ENCODE measurements at regions not wholly inside any gene's neighbourhood (a gene's known extent, or its start where the extent isn't known, plus 50 kb on each side); places are given as distances from the start of the nearest gene placed in this dataset.

DNA sequence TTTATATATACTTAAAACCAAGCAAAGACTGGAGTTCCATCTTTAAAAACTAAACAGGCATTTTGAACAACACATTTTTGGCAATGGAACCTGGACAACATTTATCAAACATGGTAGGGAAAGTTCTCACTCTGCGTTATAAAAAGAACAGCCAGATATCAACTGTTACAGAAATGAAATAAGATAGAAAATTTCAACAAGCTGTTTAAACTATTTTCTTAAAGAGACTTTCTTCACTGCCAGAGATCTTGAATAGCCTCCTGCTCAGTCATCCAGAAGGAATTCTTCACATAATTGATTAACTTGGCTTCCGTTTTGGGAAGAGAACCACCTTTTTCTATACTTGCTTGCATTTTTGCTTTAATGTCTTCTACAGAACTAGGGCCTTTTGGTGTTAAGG is 166.0 kb upstream of the PIK3C3 start (continued):
- TF ChIP-seq, protein P1, sequence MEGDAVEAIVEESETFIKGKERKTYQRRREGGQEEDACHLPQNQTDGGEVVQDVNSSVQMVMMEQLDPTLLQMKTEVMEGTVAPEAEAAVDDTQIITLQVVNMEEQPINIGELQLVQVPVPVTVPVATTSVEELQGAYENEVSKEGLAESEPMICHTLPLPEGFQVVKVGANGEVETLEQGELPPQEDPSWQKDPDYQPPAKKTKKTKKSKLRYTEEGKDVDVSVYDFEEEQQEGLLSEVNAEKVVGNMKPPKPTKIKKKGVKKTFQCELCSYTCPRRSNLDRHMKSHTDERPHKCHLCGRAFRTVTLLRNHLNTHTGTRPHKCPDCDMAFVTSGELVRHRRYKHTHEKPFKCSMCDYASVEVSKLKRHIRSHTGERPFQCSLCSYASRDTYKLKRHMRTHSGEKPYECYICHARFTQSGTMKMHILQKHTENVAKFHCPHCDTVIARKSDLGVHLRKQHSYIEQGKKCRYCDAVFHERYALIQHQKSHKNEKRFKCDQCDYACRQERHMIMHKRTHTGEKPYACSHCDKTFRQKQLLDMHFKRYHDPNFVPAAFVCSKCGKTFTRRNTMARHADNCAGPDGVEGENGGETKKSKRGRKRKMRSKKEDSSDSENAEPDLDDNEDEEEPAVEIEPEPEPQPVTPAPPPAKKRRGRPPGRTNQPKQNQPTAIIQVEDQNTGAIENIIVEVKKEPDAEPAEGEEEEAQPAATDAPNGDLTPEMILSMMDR (conservative IDR thresholded peaks at IDR 0.05; ENCODE audit: low read depth in 2 of 2) = no peak
- TF ChIP-seq POLR2AphosphoS5 (IDR thresholded peaks at IDR 0.05; ENCODE audit: low read depth) = no peak

DNA sequence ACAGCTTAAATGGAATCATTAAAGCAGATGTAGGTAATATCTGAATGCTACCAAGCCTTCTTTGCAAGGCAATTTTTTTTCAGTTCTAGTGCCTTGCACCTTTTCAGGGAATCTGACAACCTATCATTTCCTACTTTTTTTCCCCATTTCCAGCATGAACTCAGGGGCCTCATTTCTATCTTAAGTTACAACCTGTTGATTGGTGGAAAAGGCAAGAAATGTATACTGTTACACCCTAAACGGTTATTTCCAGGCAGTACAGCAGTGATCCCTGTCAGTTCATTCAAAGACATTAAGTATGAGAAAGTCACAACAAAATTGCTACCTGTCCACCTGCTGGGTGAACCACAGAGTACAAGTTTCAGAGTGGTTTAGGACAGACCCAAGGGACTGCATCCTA is 171.2 kb upstream of the PIK3C3 start:
- no peak overlapping the region for H3K27ac ChIP-seq (ENCODE audit: low read depth)
- H3K79me2 ChIP-seq (replicated peaks; ENCODE audit: insufficient read depth) = no peaks in the 10 kb centered on the region
- no peaks in the 10 kb centered on the region for H3K36me3 ChIP-seq (ENCODE audit: insufficient read depth)
- Mint-ChIP-seq H3K9me3 (no peaks in the 10 kb centered on the region), H3K4me1 (no peaks in the 10 kb centered on the region), H3K4me3 (no peak overlapping the region), H3K27ac (no peak overlapping the region), H3K36me3 (ENCODE audit: low read depth) (no peaks in the 10 kb centered on the region), H3K27me3 (ENCODE audit: insufficient read depth, low read depth, poor library complexity) (peaks cover 1% of the 10 kb centered on the region)
- DNase-seq (ENCODE audit: low spot score) (no peak), ATAC-seq (no peak)
- H2AFZ ChIP-seq = no peak overlapping the region; the same call in 1 of the 2 replicates
- H3K4me2 ChIP-seq = no peak overlapping the region
- H3K27me3 ChIP-seq (ENCODE audit: insufficient read depth) = no peaks in the 10 kb centered on the region
- TF ChIP-seq CREB1 (CRISPR knock-in tag; IDR thresholded peaks at IDR 0.05; ENCODE audit: low read depth) = no peak
- TF ChIP-seq ETS1 (IDR thresholded peaks at IDR 0.05) = no peak
- no peak for TF ChIP-seq EZH2 (IDR thresholded peaks at IDR 0.05; ENCODE audit: low read depth, unreplicated experiment)
- no peak for TF ChIP-seq POLR2AphosphoS5 (IDR thresholded peaks at IDR 0.05; ENCODE audit: low read depth)
- TF ChIP-seq, protein P2, sequence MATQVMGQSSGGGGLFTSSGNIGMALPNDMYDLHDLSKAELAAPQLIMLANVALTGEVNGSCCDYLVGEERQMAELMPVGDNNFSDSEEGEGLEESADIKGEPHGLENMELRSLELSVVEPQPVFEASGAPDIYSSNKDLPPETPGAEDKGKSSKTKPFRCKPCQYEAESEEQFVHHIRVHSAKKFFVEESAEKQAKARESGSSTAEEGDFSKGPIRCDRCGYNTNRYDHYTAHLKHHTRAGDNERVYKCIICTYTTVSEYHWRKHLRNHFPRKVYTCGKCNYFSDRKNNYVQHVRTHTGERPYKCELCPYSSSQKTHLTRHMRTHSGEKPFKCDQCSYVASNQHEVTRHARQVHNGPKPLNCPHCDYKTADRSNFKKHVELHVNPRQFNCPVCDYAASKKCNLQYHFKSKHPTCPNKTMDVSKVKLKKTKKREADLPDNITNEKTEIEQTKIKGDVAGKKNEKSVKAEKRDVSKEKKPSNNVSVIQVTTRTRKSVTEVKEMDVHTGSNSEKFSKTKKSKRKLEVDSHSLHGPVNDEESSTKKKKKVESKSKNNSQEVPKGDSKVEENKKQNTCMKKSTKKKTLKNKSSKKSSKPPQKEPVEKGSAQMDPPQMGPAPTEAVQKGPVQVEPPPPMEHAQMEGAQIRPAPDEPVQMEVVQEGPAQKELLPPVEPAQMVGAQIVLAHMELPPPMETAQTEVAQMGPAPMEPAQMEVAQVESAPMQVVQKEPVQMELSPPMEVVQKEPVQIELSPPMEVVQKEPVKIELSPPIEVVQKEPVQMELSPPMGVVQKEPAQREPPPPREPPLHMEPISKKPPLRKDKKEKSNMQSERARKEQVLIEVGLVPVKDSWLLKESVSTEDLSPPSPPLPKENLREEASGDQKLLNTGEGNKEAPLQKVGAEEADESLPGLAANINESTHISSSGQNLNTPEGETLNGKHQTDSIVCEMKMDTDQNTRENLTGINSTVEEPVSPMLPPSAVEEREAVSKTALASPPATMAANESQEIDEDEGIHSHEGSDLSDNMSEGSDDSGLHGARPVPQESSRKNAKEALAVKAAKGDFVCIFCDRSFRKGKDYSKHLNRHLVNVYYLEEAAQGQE (IDR thresholded peaks at IDR 0.05; ENCODE audit: unreplicated experiment) = no peak
- no peak for TF ChIP-seq NANOG (IDR thresholded peaks at IDR 0.05; ENCODE audit: borderline replicate concordance)
- H4K20me1 ChIP-seq (replicated peaks; ENCODE audit: insufficient read depth) = no peaks in the 10 kb centered on the region
- H3K9me2 ChIP-seq (ENCODE audit: insufficient read depth) = no peaks in the 10 kb centered on the region
- H3K4me3 ChIP-seq = no peak overlapping the region
- H3F3A ChIP-seq (replicated peaks; ENCODE audit: low read depth) = no peaks in the 10 kb centered on the region
- no peaks in the 10 kb centered on the region for H3K4me1 ChIP-seq (ENCODE audit: insufficient read depth)

Data from GM23338 (cell line).